GM18861 (cell line): ENCODE measurements at regions not wholly inside any gene's neighbourhood (a gene's known extent, or its start where the extent isn't known, plus 50 kb on each side); places are given as distances from the start of the nearest gene placed in this dataset.
"Not testable (repeated sequence)": the region's sequence is repeated elsewhere in the genome, so short reads cannot be mapped to it uniquely, and the experiment has no call there.

Experiments used
- ATAC-seq: cut with Tn5 transposase; IDR thresholded peaks from one replicate; pipeline ENCODE4 v1.9.1; 2021; ENCODE audit not compliant: unreplicated experiment

DNA sequence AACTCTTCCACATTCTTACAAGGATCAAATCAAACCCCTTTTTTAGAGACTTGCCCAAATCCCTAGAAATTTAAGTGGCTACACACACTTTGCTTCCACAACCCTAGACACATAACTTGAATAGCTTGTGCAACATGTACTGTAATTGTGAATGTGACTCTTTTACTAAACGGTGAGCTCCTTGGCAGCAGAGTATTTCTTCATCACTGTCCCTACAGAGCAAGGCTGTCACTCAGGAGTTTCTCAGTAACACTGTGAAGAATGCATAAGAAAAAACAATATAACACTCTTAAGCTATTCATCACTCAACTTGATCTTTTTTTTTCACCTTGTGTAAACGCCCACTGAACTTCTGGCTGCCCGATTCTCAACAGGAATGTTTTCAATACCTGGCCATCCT, 53.8 kb upstream of the ADAMTS18 start:
- ATAC-seq: no peak

DNA sequence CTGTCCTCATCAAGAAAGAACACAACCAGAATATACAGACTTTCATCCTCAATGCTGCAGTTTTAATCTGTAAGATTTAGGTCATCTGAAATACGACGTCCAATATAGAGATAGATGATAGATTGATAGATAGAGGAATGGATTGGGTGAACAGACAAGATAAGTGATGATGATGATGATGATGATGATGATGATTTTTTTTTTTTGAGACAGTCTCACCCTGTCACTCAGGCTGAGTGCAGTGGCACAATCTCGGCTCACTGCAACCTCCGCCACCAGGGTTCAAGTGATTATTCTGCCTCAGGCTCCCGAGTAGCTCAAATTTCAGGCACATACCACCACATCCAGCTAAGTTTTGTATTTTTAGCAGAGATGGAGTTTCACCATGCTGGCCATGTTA, 56.3 kb upstream of the ADAMTS18 start:
- no peak for ATAC-seq

DNA sequence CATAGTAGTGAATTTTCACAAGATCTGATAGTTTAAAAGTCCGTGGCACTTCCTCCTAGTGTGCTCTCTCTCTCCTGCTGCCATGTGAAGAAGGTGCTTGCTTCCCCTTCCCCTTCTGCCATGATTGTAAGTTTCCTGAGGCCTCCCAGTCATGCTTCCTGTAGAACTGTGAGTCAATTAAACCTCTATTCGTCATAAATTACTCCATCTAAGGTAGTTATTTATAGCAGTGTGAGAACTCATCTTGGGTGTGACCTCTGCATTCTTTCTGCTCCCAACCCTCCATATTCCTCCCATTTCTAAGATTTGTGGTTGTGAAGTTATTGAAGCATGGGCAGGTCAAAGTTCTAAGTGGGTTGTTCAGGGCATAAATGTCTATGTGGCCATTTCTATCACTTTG, 62.1 kb upstream of the ADAMTS18 start:
- ATAC-seq: no peak

- ATAC-seq: no peak
Observed at GRCh38 chr16:77499373-77500285, 64.8 kb upstream of the ADAMTS18 start.

DNA sequence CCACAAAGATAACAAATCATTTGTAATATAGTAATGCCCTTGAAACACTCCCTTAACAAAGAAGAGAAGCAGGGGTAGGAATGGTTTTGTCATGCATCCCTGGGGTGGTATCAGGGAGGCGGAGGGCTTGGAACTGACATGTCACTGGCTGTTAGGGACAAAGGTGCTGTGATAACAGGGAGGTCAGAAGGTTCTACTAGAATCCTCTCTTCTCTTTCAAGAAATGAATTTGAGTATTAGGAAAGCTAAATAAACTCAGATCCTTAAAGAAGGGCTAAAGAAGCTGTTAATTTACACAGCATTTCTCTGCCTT, 65.4 kb upstream of the ADAMTS18 start:
- ATAC-seq: no peak

- no peak for ATAC-seq
Observed at GRCh38 chr16:77500934-77501664, 66.3 kb upstream of the ADAMTS18 start.

DNA sequence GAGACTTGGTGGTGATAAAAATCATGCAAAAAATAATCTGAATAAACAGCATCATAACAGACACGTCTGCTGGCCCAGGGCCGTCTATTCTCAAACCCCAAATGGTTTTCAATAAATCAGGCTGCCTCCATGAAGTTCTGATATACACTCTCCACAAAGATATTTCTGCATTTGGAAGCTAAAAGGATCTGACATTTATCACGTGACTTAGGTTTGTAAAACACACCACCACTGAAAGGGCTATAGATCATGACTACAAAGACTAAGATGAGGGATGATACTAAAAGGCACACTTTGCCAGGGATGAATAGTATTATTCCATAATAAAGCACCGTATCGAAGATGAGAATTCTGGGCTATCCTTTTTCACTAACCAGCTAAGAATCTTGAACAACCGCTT, 67.6 kb upstream of the ADAMTS18 start:
- no peak for ATAC-seq

DNA sequence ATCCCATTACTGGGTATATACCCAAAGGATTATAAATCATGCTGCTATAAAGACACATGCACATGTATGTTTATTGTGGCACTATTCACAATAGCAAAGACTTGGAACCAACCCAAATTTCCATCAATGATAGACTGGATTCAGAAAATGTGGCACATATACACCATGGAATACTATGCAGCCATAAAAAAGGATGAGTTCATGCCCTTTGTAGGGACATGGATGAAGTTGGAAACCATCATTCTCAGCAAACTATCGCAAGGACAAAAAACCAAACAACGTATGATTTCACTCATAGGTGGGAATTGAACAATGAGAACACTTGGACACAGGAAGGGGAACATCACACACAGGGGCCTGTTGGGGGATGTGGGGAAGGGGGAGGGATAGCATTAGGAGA, 71.7 kb upstream of the ADAMTS18 start:
- not testable (repeated sequence) for ATAC-seq

DNA sequence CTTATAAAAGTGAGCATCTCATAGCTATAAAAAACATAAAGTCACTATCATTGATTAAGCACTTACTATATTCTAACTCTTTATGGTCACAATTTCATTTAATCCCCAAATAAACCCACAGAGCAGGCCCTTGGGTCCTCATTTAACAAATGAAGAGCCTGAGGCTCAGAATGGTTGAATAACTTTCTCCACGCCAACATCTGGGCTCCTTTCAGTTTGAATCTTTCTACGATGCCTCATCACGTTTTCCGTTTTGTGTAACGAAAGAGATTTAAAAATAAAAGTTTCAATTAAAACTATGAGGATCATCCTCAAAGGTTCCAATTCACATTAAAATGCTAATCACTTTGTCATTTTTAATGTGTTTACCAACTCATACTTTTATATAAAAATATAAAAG, 74.2 kb upstream of the ADAMTS18 start:
- no peak for ATAC-seq

GRCh38 chr16:77509796-77510195, 75.0 kb upstream of the ADAMTS18 start:
- no peak for ATAC-seq

GRCh38 chr16:77511053-77511452, 76.2 kb upstream of the ADAMTS18 start:
- no peak for ATAC-seq

DNA sequence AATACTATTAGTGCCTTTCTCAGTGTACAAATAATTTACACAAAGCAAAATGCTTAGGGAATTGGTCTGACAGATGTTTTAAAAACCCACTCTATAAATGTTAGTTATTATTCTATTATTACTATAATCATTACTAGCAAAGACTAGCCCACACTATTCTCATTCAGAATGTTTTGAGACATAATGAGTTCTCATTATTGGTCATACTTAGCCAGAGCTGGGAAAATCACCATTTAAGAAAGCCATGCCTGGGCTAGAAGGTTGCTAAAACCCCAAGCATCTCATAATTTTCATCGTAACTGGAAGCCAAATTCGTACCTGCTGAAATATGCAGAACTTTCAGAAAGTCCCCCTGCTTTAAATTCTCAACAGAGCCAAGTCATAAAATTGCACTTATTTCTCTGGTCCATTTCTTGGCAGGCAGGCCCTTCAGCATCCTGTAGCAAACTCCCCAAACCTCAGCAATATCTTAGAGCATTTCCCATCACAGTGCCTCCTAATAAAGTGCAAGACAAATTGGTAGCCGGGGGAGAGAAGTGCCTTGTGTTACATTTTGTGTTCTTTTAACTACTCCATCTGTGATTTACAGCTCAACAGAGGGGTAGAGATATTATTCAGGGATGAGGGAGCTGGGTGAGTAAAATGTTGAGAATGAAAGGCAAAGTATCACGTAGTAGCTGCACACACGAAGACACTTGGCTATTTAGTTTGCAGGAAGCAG, 79.8 kb upstream of the ADAMTS18 start:
- no peak for ATAC-seq

- ATAC-seq: not testable (repeated sequence)
Observed at GRCh38 chr16:77525226-77525625, 90.4 kb upstream of the ADAMTS18 start.

GRCh38 chr16:77531752-77532151, 96.9 kb upstream of the ADAMTS18 start:
- no peak for ATAC-seq

DNA sequence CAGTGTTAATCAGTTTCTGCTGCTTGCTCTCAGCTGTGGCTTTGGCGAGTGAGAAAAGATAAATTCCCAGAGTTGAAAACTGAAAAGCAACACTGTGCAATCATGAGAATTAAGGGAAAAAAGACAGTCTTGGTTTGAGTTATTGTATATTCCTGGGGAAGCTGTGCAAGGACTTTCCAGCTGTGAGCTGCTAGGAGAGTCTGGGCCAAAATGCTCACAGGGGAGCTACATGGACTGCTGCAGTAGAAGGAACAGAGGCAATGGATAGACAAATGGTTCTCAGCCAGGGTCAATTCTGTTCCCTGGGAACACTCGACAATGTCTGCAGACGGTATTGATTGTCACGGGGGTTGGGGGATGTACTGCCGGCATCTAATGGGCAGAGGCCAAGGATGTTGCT, 102.0 kb upstream of the ADAMTS18 start:
- no peak for ATAC-seq

- no peak for ATAC-seq
Observed at GRCh38 chr16:77539421-77540034, 104.7 kb upstream of the ADAMTS18 start.

DNA sequence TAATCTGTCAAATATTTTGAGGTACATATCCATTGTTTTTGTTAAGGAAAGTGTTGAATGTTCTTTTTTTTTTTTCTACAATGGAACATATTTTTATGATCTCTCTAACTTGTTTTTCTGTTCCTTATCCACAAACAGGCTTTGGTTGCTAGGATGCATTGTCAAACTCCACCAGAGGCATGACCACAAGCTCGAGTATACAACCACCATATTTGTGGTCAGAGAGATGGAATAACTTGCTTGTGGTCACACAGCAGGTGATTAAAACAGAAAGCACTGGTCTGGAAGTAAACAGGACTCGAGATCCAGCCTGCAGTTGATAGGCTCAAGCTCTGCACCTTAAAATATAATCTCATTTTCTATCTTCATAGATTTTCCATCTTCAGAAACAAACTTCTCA, 105.8 kb upstream of the ADAMTS18 start:
- ATAC-seq: no peak

DNA sequence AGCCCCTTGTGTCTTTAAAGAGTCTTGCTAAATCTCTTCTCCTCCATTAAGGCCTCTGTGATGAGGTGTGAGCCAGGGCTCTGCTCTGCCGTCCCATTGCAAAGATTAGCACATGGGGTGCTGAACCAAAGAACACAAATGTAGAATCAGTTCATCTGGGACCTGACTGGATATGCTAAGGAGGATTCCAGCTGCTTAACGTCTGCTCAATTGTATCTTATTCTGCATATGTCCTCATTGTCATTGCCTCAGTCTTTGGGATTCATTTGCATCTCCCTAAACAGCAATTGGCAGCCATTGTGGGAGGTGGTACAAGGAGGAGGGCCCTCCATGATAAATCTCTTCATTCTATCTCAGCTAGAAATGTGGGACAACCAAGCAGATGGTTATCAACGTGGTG, 106.3 kb upstream of the ADAMTS18 start:
- no peak for ATAC-seq

DNA sequence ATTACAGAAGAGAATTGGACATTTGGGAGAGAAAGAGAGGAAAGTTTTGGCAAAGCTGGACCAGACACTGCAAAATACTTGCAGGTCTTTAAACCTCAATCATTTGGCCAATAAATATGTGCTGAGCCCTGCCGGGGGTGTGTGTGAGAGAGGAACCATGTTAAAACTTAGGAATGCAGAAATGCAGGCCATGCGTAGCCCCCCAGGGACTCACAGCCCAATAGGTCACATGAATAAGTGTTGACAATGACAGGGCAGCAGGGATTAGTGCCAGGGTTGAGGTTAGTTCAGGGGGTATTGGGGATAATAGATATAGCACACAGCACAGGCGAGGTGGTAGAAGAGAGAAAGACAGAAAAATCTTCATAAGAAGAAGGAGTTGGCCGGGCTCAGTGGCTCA, 113.3 kb upstream of the ADAMTS18 start:
- no peak for ATAC-seq

- no peak for ATAC-seq
Observed at GRCh38 chr16:77548766-77549165, 113.9 kb upstream of the ADAMTS18 start.

DNA sequence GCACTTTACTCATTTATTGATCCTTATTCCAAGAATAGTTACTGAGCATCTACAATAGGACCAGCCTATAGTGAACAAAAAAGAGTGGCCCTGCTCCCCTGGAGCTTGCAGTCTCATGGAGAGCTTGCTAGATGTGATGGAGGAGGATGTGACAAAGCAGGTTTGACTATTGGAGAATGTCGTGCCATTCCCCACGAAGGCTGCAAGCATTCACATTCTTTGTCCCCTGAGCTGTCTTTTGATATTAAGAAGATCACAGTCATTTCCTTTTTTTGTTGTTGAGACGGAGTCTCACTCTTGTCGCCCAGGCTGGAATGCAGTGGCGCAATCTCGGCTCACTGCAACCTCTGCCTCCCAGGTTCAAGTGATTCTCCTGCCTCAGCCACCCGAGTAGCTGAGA, 115.0 kb upstream of the ADAMTS18 start:
- no peak for ATAC-seq
